Ascending aorta (tissue), 2 donors: ENCODE measurements at regions not wholly inside any gene's neighbourhood (a gene's known extent, or its start where the extent isn't known, plus 50 kb on each side); places are given as distances from the start of the nearest gene placed in this dataset.

Experiments used
- DNase-seq, 2 donors: peaks; one replicate each; pipeline ENCODE4 v3.0.0-alpha.2; 2019; ENCODE audit warnings: low spot score in 2 of 2
- H3K27ac ChIP-seq, 2 donors: fragments of 200-600 bp; sonication (generic); one replicate each; pipeline ENCODE4 v1.5.1; 2016 to 2017; ENCODE audit warnings: mild to moderate bottlenecking in 1 of 2
- H3K27me3 ChIP-seq: fragments of 200-600 bp; sonication (generic); one replicate; pipeline ENCODE4 v1.5.1; 2017
- H3K36me3 ChIP-seq, 2 donors: fragments of 200-600 bp; sonication (generic); one replicate each; pipeline ENCODE4 v1.5.1; 2016
- H3K4me1 ChIP-seq, 2 donors: fragments of 200-600 bp; sonication (generic); one replicate each; pipeline ENCODE4 v1.5.1; 2016 to 2017; ENCODE audit warnings: mild to moderate bottlenecking in 1 of 2
- H3K4me3 ChIP-seq, 2 donors: fragments of 200-600 bp; sonication (generic); one replicate each; pipeline ENCODE4 v1.5.1; 2016 to 2017; ENCODE audit warnings: mild to moderate bottlenecking in 1 of 2
- H3K9me3 ChIP-seq, 2 donors: fragments of 200-600 bp; sonication (generic); one replicate each; pipeline ENCODE4 v1.5.1; 2016
- intact Hi-C: fragments of 100-400 bp; cut with DNase I; formaldehyde crosslinking; loops from one replicate; pipeline ENCODE4 v1.15.1; 2023
- TF ChIP-seq, protein P1 (sequence below), 3 experiments: fragments of 200-600 bp in 2 of 3; fragments of 450-650 bp in 1 of 3; sonication (generic) in 2 of 3; IDR thresholded peaks; one replicate each; pipeline ENCODE4 v1.5.1; 2016 to 2019; ENCODE audit warnings: antibody characterized with exemption in 3 of 3, mild to moderate bottlenecking in 1 of 3, moderate library complexity in 1 of 3

DNA sequence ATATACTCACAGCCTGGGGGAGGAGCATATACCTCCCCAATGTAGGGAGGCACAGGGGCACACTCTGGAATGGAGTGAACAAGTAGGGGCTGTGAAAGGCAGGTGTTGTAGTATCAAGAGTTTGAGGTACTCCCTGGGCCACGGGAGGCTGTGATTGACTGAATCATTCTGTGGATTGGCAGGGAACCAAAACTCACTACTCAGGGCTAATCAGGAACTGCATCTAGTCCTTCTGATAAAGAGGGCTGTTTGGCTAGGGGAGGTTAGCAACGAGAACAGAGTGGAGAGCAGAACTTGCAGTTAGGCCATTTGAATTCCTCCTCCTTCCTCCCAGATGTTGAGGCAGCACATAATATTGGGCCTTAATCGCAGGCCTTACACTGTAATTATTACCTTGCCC, 369.2 kb upstream of the MPDZ start:
- no peaks in the 10 kb centered on the region for H3K36me3 ChIP-seq
- intact Hi-C loops: no loop called here
- H3K4me1 ChIP-seq: peaks cover 0 to 12% of the 10 kb centered on the region in 2 donors
- H3K27ac ChIP-seq: no peak overlapping the region
- DNase-seq: no peak
- H3K27me3 ChIP-seq: no peaks in the 10 kb centered on the region
- H3K9me3 ChIP-seq: peaks cover 0 to 6% of the 10 kb centered on the region in 2 donors
- no peak overlapping the region for H3K4me3 ChIP-seq
- TF ChIP-seq, protein P1, sequence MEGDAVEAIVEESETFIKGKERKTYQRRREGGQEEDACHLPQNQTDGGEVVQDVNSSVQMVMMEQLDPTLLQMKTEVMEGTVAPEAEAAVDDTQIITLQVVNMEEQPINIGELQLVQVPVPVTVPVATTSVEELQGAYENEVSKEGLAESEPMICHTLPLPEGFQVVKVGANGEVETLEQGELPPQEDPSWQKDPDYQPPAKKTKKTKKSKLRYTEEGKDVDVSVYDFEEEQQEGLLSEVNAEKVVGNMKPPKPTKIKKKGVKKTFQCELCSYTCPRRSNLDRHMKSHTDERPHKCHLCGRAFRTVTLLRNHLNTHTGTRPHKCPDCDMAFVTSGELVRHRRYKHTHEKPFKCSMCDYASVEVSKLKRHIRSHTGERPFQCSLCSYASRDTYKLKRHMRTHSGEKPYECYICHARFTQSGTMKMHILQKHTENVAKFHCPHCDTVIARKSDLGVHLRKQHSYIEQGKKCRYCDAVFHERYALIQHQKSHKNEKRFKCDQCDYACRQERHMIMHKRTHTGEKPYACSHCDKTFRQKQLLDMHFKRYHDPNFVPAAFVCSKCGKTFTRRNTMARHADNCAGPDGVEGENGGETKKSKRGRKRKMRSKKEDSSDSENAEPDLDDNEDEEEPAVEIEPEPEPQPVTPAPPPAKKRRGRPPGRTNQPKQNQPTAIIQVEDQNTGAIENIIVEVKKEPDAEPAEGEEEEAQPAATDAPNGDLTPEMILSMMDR (IDR thresholded peaks at IDR 0.05): no peak

DNA sequence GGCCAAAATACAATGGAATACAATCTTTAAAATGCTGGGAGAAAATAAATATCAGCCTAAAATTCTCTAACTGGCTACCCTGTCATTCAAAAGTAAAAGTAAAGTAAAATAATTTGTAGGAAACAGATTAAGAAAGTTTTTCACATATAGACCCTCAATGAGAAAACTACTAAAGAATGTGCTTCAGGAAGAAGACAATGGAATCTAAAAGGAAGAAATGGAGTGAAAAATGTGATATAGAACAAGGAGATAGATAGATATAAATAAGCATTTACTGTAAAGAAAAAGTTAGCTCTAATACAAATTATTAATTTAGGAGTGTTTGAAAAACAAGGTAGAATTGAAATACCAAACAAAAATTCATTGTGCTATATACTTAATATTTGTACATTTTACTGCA, 368.6 kb upstream of the MPDZ start:
- DNase-seq: no peak
- no peak overlapping the region for H3K27ac ChIP-seq
- H3K9me3 ChIP-seq: peaks cover 0 to 6% of the 10 kb centered on the region in 2 donors
- intact Hi-C loops: no loop called here
- H3K36me3 ChIP-seq: no peaks in the 10 kb centered on the region
- H3K4me3 ChIP-seq: no peak overlapping the region
- TF ChIP-seq, protein P1 (IDR thresholded peaks at IDR 0.05): no peak
- no peaks in the 10 kb centered on the region for H3K27me3 ChIP-seq
- H3K4me1 ChIP-seq: peaks cover 0 to 12% of the 10 kb centered on the region in 2 donors

- TF ChIP-seq, protein P1 (IDR thresholded peaks at IDR 0.05): no peak
- Histone ChIP-seq H3K9me3 (peaks cover 0 to 6% of the 10 kb centered on the region in 2 donors), H3K4me1 (peaks cover 0 to 5% of the 10 kb centered on the region in 2 donors), H3K36me3 (no peaks in the 10 kb centered on the region), H3K4me3 (no peak overlapping the region), H3K27ac (no peak overlapping the region), H3K27me3 (no peaks in the 10 kb centered on the region)
- intact Hi-C loops: no loop called here
- DNase-seq: no peak
Measured at GRCh38 chr9:13646500-13647021, 367.1 kb upstream of the MPDZ start.

GRCh38 chr9:13645557-13645956, 366.1 kb upstream of the MPDZ start:
- H3K36me3 ChIP-seq: no peaks in the 10 kb centered on the region
- H3K9me3 ChIP-seq: peaks cover 0 to 6% of the 10 kb centered on the region in 2 donors
- H3K4me3 ChIP-seq: no peak overlapping the region
- intact Hi-C loops: no loop called here
- H3K27me3 ChIP-seq: no peaks in the 10 kb centered on the region
- no peak overlapping the region for H3K27ac ChIP-seq
- TF ChIP-seq, protein P1 (IDR thresholded peaks at IDR 0.05): no peak
- DNase-seq: no peak
- no peaks in the 10 kb centered on the region for H3K4me1 ChIP-seq

DNA sequence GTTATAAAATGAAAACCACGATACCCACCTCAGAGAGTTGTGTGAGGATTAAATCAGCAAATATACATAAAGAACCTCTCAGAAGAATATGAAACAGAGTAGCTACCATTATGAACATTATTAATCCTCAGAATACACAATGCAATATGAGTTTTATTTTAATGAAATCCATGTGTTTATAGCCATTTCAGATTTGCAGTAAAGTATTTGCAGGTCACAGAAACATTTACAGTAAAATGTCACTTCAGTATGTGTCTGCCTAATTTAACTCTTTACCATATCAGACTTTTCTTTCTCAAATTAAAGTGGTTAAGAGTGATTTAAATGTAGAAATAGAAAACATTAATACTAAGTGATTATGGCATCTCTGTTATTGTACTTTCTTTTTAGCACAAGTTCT, 365.2 kb upstream of the MPDZ start:
- no peak overlapping the region for H3K4me3 ChIP-seq
- no peaks in the 10 kb centered on the region for H3K27me3 ChIP-seq
- TF ChIP-seq, protein P1 (IDR thresholded peaks at IDR 0.05): no peak
- H3K27ac ChIP-seq: no peak overlapping the region
- no peaks in the 10 kb centered on the region for H3K36me3 ChIP-seq
- DNase-seq: no peak
- no peaks in the 10 kb centered on the region for H3K4me1 ChIP-seq
- intact Hi-C loops: no loop called here
- H3K9me3 ChIP-seq: peaks cover 0 to 6% of the 10 kb centered on the region in 2 donors

DNA sequence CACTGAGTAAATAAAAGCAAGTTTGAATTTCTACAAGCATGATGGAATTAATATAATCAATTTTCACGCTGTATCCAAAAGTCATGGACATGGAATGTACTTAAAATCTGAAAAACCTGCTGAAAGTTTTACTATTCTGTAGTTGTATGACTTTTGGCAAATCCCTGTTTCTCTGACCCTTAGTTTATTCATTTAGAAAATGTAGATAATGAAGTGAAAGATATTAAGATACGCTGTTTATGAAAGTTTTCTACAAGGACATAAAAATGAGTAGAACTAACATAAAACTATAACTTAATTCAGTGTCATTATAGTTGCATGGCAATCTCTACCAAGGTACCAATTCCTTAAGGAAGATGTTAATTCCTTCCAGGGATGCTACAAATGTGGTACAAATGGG, 363.2 kb upstream of the MPDZ start:
- Histone ChIP-seq H3K4me3 (no peak overlapping the region), H3K9me3 (no peaks in the 10 kb centered on the region), H3K27ac (no peak overlapping the region), H3K36me3 (no peaks in the 10 kb centered on the region), H3K27me3 (no peaks in the 10 kb centered on the region), H3K4me1 (no peaks in the 10 kb centered on the region)
- no peak for DNase-seq
- TF ChIP-seq, protein P1 (IDR thresholded peaks at IDR 0.05): no peak
- intact Hi-C loops: no loop called here
